Activated naive CD4-positive, alpha-beta T cell treated with Interleukin-2 at 50 U/mL for 16 hours (primary cell): ENCODE measurements at regions not wholly inside any gene's neighbourhood (a gene's known extent, or its start where the extent isn't known, plus 50 kb on each side); places are given as distances from the start of the nearest gene placed in this dataset.
"Not testable (repeated sequence)": the region's sequence is repeated elsewhere in the genome, so short reads cannot be mapped to it uniquely, and the experiment has no call there.

Experiments
- DNase-seq: peaks from one replicate; pipeline ENCODE4 v3.0.0-alpha.2; 2020

DNA sequence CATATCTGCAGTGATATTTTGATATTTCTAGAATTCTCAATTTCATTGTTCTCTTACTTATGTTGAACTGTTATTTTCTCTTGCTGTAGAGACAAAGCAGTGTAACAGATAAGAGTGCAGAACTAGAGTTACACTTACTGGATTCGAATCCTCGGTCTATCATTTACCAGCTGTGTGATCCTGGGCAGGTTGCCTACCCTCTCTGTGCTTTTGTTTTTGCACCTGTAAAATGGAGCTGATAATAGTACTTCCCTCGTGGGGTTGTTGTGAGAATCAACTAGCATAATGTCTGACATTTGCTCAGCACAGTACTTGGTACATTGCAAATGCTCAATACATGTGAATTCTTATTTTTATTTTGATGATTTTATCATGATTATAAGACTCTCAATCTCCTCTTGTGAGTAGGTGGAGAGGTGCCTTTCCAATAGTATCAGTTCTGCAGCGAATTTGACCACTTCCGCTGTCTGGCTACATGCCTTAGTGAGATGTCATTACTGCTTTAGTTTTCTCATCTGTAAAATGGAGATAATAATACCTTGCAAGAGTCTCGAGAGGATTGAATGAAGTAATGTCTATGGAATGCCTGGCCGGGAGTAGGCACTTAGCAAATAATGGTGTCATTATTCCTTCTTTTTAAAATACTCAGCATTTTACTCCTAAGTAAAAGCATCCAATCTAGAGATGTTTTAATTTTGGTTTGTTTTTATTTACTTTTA, 312.2 kb upstream of the MAF start:
- DNase-seq = no peak

- no peak for DNase-seq
Measured at GRCh38 chr16:79911660-79912059, 311.1 kb upstream of the MAF start.

DNA sequence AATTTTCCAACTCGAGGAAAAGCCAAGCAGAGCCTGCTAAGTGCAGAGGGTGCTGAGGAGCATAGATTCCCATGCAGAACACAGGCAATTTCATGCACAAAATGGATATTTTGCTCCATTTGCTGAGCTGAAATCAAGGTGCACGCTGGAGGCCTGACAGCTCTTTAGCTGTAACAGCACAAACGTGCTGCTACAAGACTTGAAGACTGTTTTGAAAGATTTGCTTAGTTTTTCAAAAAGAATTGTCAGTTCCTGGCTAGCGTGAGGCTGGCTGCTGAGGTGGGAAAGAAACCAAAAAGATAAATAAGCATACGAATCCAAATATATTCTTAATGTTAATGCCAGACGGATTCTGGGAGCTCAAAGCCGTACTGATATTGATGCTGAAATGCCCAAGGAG, 309.0 kb upstream of the MAF start:
- DNase-seq = no peak

DNA sequence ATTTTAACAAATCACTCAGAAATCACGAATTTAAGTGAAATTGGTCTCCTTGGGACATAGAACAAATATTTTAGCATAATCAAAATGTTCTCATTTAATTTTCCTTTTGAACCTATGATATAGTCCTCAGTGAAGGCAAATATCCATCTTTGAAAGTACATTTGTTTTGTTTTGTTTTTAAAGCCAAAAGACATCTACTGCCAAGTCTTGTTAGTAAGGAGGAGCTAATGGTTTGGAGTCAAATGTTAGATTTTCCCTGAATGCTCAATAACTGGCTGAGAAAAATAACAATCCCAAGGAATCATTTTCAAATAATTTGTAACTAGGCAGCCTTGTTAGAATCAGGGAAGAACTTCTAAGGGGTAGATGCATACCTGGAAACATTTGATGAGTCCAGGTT, 302.9 kb upstream of the MAF start:
- DNase-seq = no peak

GRCh38 chr16:79902351-79902750, 301.8 kb upstream of the MAF start:
- DNase-seq = no peak

GRCh38 chr16:79901522-79901921, 301.0 kb upstream of the MAF start:
- DNase-seq = no peak

GRCh38 chr16:79899716-79900115, 299.2 kb upstream of the MAF start:
- DNase-seq = no peak

DNA sequence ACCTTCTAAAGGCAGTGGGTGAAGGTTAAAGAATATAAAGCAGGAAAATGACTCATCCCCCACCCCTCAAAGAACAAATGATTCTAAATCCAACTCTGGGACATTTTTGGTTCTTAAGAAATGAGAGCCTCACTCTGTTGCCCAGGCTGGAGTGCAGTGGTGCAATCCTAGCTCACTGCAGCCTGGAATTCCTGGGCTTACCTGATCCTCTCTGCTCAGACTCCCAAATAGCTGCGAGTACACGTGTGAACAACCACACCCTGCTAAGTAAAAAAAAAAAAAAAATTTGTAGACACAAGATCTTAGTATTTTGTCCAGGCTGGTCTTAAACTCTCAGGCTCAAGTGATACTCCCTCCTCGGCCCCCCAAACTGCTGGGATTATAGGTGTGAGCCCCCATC, 298.8 kb upstream of the MAF start:
- DNase-seq = no peak

GRCh38 chr16:79898703-79899102, 298.2 kb upstream of the MAF start:
- DNase-seq = no peak

DNA sequence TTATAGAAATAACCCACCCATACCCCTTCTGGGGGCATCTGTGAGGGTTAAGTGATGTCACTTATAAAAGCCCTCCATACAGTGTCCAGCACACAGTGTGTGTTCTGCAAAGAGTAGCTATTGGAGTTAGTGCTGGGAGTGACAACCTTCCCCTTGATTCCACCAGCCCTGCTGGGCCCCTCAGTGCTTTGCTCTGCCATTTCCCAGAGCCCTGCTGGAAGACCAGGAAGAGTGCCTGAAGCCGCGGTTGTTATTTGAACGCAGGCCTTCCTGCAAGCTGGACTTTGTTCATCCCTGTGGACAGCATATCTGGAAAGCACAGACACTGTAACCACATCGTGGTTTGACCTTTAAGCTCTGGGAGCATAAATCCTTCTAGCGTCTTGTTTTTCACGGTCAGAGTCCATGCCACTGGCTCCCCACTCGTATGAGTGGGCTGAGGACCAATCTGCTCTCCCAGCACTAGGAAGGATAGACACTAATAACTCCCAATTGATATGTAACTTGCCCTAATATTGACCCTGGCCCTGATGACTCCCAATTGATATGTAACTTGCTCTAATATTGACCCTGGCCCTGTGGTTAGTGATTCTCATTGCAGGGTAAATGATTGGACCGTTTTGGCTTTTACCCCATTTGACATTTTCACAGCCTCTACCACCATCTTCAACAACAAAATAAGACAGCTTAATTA, 297.1 kb upstream of the MAF start:
- DNase-seq = no peak

DNA sequence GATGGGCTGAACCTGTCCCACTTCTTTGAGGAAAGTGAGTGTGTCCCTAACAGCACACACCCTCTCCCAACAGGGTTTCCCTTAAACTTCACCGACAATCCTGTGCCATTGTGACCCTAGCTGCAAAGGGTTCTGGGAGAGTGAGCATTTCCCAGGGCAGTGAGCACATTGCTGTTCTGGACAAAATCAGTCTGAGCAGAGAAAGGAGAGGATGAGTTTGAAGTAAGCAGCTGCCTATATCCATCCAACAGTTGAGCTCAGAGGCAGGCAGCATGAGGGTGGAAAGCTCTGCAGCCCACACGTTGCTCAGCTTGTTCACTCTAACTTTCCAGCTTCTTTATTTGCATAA, 296.5 kb upstream of the MAF start:
- DNase-seq = no peak

- DNase-seq = no peak
Measured at GRCh38 chr16:79895917-79896203, 295.3 kb upstream of the MAF start.

DNA sequence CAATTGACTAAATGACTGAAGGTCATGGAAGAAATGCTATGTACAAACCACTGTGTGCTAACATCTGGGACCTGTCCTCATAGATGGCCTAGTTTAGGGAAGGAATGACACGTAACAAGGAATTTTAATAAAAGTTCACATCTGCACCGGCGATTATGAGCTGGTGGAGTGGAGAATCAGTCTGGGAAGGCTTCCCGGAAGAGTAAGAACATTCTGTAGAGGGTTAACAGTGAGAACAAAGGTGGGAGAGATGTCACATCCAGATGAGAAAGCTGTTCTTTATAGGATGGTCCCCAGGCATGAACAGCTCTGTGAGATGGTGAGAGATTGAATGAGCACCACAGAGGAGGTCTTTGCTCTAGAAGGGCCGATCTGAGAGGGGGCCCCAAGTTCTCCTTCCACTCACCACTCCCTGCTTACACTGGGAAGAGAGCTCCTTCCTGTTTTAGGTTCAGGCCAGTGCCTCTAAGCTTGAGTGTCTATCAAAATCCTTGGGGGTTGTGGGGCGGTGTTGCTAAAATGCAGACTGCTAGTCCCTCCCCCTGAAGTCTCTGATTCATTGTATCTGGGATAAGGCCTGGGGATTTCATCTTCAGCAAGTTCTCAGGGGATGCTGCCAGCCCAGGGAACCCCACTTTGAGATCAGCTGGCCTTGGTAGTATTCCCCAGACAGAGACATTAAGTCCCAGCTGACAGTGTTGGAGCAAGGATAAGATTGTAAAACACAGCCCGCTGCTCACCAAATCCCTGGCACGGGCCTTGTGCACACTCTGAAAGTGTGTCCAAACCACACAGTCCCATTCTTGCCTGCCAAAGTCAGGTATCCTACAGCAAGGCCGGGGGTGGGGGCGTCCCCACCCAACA, 294.7 kb upstream of the MAF start:
- no peak for DNase-seq

GRCh38 chr16:79893445-79893844, 292.9 kb upstream of the MAF start:
- no peak for DNase-seq

GRCh38 chr16:79892278-79892677, 291.7 kb upstream of the MAF start:
- DNase-seq = no peak

DNA sequence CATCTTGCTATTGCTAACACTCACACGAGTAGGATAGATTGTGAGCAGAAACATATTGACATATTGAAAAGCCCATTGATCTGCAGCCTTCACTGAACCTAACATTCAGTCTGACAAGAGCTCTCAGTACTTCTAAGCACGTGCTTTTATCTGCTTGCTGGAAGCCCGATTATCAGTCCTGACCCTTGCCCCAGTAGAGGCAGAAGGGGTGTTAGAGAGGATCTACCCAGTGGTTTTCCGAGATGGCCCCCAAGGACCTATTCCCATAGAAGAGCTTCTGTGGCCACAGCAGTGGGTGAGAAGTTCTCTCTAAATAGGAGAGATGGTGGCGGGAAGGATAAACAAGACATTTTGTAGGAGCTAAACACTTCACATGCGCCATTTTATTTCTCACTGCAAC, 290.9 kb upstream of the MAF start:
- DNase-seq = no peak

DNA sequence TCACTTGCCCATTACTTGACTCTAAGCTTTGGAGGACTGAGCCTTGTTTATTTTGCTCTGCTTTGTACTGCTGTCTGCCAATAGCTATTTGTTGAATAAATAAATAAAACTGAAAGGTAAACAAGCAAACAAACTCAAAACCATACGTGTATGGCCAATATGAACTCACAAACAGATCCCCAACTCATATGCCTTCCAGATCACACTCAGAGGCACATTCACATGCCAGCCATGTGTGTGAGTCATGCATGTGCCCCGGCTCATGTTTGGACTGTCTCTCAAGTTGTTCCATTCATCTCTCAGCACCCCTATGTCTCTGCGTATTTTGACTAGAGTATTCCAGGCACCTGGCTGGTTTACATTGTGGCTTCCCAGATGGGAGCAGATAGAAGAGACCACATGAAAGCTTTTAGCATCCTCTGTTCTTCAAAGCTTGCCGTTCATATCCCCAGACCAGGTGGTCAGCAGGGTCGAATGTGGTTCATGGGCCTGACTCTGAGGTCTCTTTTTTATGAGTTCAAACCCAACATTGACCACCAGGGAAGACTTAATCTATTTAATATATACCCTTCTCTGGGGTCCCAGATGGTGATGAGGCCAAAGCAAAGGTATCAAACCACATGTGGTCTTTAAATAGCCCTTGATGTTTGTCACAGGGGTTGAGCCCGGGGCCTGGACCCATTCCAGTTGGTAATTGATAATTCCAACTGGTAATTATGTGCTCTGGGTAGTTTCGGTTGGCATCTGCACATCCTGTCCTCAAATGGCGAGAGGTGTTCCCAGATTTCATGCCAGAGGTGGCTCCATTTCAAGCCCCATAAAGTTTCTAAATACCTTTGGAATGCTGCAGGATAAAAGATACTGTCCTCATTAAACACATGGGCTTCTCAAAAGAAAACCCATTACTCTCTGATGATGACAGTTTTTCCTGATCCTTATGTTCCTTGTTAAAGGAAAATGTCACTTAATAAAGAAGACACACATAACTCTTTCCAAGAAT, 287.3 kb upstream of the MAF start:
- DNase-seq = no peak

GRCh38 chr16:79885320-79885719, 284.8 kb upstream of the MAF start:
- DNase-seq = no peak

GRCh38 chr16:79883494-79883893, 283.0 kb upstream of the MAF start:
- DNase-seq = no peak

DNA sequence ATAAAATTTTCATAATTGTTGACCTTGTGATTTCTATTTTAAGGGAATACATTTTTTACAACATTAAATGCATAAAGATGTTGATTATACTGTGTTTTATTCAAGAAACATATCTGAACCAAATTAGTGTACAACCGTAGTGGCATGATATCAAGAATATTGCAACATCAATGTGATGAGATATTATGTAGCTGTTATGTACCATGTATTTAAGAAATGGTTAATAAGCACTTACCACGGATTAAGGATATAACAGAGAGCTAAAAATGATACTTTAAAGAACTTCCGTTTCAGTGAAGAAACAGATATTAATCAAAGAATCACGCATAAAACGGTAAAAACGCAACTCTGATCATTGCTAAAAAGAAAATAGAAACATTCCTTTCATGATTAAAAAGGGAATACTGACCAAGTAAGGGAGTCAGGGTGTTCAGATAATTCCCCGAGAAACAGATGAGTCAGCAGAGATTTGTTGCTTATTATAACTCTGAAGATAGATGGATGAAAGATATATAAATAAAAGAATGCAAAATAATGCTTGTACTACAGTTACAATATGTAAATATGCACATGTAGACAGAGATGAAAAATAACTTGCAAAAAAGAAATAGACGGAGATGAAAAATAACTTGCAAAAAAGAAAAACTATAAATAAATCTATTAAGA, 281.9 kb upstream of the MAF start:
- no peak for DNase-seq

GRCh38 chr16:79881107-79881506, 280.6 kb upstream of the MAF start:
- DNase-seq = not testable (repeated sequence)

DNA sequence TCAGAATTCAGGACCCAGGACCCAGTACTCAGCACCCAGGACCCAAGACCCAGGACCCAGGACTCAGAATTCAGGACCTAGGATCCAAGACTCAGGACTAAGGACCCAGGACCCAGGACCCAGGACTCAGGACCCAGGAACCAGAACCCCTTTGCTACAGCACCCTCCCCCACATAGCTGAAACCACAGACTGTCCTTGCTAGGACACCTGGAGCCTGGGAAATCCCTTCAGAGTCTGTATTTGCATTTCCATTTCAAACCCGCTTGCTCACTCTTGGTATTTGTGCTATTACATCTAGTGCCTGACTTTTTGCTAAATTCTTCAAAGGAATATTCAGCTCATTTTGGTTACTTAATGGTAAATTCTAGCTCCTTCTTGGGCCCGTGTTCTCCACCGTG, 275.8 kb upstream of the MAF start:
- DNase-seq = no peak
